KG1 (cell line): ENCODE measurements at regions not wholly inside any gene's neighbourhood (a gene's known extent, or its start where the extent isn't known, plus 50 kb on each side); places are given as distances from the start of the nearest gene placed in this dataset.
"Not testable (repeated sequence)": the region's sequence is repeated elsewhere in the genome, so short reads cannot be mapped to it uniquely, and the experiment has no call there.

Experiments used
- DNase-seq: peaks from one replicate; lab custom pipeline; 2025; lab: John Stamatoyannopoulos, UW

DNA sequence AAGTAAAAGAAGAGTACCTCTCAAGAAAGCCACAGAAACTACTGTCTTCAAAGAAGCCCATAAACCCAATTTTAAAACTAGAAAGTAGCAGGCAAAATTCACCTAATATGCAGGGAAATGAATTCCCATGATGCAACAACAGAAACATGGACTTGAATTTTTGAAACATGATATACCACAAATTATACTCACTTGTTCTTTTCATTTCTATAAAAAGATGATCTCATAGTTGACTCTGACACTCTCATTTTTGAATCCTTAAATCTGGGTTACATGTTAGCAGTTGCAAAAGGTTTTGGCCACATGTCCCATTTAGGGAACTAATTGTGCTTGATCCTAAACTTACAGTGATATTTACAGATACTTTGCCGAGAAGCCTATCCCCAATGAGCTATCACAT is 1130.8 kb downstream of the FAT4 start:
- DNase-seq: no peak

DNA sequence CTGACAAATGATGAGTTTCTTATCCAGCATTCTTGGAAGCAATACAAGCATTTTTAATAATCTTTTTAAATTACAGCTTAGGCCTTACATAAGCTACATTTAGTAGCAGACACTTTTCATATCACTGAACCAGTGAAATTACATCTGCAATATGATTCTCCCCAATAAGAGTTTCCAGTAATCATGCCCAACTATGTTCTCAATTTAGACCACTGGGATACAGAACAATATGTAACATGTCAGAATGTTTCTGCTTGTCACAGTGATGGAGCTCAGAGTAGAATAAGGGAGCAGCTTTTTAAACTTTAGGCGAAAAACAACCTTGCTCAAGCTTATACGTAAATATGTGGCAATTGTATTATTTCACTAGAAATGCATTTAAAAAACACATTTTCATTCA is 1132.2 kb downstream of the FAT4 start:
- no peak for DNase-seq

DNA sequence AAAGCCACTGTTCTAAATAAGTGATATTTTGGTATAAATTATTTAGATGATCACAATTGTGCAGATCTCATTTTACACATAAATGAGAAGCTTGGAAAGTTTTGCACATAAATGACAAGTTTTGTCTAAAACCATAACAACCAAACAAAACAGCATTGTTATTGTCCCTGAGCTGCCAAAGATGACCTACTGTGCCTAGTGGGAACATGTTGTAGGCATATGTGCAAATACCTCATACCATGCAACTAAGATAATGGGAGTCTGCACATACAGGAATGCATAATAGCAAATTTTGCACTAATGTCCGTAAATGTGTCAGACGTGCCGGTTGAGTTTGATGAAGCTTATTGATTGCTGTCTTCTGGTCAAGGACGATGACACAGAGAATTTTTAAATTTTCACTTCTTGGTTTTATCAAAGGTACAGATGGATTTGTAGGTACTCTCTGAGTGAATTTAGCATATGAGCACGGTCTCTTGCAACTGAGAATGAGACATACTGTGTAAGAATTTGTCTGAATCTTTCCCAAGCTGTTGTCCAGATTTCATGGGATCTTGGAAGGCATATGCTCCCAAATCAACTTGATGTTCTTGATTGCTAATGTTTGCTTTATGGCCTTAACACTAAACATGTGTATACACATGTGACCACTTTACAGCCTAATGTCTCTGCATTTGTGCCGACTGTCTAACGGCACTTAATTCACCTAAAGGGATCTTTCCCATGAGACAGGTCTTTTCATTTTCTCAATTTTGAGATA is 1133.5 kb downstream of the FAT4 start:
- no peak for DNase-seq

DNA sequence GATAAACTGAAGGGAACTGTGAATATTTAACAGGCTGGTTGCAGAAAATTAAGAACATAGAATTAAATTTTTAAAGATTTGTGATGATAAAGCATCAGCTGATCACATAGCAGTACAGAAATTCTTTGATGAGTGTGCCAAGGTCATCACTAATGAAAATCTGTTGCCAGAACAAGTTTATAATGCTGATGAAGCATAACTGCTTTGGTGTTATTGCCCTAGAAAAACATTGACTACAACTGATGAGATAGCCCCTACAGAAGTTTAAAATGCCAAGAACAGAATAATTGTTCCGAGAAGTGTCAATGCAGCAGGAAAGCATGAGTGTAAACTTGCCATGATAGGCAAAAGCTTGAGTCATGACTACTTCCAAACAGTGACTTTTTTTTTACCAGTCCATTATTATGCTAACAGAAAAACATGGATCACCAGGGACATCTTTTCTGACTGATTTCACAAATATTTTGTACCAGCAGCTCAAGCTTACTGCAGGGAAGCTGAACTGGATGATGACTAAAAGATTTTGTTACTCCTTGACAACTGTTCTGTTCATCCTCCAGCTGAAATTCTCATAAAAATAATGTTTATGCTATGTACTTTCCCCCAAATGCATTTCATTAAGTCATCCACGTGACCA is 1136.6 kb downstream of the FAT4 start:
- DNase-seq: no peak

DNA sequence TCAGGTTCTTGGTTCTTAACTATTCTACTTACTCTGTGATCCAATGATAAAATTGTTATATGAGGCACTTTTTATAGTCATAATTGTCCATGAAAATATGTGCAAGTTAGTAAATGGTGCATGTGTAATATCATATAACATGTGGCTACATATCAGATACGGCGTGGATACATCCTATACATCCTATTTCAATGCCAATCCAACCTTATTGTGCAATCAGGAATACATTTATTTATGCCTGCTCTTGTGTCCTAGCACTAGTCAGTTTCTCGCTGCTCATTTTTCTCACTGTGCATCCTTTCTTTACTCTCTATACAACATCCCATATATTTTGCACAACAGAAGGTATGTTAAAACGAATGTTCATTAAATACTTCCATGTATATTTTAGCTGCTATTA is 1141.1 kb downstream of the FAT4 start:
- DNase-seq: no peak

DNA sequence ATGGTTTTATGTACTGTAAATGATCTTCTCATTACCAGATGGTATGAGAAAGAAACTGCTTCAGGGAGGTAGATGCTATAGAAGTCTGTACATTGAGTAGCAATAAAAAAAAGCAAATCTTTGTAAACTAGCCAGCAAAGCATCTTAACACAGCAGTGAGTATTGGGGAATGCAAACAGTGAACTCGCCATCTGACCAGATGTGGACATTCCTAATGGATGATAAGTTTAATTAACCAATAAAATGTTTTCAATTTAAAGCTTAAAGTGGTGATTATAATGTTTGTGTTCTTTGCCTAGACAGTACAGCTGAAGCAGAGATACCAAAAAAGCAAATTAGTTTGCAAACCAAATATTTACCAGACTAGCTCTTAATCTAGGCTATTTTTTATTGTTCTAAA is 1144.2 kb downstream of the FAT4 start:
- DNase-seq: no peak

DNA sequence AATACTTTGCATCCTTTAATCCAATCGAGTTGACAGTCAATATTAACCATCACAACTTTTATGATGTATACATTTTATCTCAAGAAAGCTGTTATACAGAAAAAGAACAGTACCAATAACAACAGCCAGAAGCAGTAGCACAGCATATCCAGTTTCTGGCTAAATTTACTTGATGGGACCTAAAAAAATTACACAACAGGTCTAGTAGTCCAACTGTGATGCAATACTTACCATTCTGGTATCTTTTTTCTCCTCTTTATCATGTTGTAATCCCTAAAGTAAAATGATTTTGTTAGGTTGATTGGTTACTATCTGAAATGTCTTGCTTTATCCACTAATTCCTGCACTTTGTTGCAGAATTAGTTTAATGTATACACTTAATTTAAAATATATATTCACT is 1150.6 kb downstream of the FAT4 start:
- DNase-seq: no peak

DNA sequence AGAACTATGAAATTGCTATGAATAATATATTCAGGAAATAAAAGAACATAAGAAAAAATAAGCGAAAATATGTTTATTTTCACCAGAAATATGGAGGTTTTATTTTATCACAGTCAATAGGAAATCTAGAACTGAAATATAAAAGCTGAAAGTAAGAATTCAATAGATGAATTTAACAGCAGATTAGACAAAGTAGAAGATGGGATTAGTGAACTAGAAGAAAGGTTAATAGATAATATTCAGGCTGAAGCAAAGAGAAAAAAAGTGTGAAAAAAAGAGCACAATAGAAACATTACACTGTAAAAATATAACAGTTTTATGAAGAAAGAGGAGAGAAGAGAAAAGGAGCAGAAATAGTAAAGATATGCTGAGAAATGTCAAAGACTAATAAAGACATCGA is 1152.1 kb downstream of the FAT4 start:
- DNase-seq: no peak

DNA sequence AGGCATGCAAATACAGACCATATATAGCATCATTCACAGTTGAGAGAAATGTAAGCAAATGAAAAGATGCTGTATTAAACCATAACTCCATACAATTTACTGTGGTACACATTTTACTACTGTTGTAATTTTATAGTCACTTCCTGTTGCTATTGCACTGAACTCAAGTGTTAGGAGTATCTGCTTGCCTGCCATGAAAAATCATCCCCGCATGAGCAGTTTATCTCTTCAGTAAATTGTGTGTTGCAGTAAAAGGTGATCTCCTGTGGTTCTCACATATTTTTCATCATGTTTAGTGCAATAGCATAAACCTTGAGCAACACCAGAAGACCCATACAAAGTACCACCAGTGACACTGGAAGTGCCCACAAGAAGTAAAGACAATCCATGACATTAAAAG is 1153.4 kb downstream of the FAT4 start:
- no peak for DNase-seq

DNA sequence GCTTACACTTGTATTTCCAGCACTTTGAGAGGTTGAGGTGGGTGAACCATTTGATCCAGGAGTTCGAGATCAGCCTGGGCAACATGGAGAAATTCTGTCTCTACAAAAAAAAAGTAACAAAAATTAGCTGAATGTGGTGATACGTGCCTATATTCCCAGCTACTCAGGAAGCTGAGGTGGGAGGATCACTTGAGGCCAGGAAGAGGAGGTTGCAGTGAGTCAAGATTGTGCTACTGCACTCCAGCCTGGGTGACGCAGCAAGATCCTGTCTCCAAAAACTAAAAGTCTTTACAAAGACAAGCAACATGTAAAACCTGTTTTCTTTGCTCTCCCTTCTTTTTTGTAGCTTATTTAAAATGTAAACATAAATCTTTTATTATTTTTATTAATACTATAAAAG is 1156.1 kb downstream of the FAT4 start:
- no peak for DNase-seq

DNA sequence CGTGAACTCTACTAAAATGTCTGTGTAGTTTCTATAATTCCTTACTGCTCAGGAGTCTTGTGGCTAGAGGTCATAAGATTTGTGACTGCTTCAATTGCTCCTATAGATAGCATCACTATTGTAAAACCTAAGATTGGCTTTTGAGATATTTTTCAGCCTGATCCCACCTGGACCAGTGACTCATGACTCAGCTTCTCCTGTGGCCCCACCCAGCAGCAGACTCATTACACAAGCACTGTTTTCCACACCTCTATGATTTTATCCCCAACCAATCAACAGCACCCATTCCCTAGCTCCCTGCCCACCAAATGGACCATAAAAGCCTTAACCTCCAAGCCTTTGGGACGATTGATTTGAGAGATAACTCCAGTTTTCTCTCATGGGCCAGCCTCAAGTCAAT is 1157.0 kb upstream of the INTU start:
- DNase-seq: no peak

DNA sequence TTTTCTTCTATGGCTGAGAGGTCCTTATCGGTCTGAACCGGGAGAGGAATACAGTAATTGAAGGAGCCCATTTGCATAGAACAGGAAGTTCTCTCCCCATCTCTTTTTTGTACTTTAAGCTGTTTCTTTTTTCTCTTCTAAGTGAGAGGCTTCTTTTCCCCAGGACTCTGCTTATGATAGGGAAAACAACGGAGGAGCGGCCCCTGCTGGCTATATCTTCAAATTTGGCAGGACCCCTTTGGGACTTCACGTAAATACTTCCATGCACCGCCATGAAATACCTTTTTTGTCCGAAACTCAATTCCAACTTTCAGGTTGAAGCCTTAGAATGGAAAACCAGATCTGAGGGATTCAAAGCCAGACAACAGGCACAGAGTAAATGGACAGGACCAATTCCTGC is 1153.0 kb upstream of the INTU start:
- no peak for DNase-seq

DNA sequence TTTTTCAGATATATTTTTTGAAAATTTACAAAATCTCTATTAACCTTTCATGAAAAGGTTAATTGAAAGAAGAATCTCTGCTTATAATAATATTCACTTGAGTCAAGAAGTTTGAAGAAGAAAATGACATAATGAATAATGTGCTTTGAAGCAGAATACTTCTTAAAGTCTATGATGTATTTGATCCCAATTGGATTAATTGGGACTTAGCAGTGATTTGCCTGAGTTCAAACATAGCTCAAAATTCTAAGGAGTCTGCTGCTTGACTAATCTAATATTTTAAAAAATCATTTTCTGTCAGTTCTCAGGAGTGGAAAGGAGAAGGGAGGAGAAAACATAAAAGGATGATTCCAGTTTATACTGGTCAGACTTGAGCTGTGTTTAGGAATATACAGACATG is 1150.4 kb upstream of the INTU start:
- no peak for DNase-seq

DNA sequence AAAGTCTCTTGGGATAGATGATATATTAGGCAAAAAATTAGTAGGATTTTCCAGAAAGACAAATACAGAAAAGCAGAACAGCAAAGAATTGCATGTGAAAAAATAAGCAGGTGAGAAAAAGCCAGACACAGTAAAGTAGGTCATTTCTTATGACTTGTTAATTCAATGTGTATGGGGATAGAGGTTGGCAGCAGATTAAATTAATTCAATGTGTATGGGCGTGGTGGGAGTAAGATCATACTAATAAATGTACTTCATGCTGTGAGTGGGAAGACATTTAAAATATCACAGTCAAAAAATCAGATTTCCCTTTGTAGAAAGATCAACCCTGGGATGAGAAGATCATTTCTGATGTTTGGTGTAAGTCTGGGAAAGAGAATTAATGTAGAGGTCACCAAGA is 1146.4 kb upstream of the INTU start:
- no peak for DNase-seq

DNA sequence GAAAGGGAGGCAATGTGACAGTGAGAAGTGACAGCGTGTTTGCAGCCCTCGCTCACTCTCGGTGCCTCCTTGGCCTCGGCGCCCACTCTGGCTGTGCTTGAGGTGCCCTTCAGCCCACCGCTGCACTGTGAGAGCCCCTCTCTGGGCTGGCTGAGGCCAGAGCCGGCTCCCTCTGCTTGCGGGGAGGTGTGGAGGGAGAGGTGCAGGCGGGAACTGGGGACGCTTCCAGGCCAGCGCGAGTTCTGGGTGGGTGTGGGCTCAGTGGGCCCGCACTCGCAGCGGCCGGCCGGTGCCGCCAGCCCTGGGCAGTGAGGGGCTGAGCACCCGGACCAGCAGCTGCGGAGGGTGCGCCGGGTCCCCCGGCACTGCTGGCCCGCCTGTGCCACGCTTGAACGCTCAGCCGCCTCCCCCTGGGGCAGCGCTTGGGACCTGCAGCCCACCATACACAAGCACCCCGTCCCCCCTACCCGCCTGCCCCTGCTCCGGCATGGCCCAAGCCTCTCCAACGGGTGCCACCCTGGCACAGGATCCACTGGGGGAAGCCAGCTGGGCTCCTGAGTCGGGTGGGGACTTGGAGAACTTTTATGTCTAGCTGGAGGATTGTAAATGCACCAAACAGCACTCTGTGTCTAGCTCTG is 1142.8 kb upstream of the INTU start:
- no peak for DNase-seq

DNA sequence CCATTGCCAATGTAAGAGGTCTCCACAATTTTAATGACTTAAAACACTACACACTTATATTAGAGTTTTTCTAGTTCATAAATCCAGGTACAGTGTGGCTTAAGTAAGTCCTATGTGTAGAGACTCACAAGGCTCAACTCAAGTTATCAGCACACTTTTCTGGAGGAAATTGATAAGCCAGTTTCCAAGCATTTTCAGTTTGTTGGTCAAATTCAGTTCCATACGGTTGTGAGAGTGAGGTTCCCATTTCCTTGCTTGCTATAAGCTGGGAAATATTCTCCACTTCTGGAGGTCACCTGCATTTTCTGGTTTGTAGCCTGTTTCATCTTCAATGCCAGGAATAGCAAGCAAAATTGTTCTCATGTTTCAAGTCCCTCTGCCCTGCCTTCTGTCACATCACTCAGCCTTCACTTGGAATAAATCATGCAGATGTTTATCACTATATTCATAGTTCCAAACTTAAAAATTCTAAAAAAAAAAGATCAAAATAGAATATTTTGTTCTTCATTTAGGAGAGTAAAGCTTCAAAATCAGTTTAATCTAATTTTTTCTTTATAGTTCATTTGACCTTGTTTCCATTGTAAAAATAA is 1137.5 kb upstream of the INTU start:
- DNase-seq: no peak

DNA sequence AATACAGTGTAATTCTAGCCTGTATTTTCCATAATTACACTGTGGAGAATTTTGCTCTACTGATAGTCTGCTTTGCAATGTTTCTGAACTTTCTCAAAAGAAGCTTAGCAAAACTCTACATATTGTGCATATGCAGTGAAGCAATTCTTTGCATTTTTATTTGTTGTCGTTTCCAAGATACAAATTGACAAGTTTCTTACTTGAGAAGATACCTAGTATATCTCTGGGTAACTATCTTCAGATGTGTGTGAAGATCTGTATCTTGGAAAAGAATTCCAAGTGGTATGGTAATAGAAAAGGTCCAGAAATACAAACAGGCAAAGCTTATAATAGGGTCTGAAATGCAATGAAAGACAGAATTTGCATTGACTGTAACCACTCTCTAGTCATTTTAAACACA is 1119.8 kb upstream of the INTU start:
- DNase-seq: no peak

DNA sequence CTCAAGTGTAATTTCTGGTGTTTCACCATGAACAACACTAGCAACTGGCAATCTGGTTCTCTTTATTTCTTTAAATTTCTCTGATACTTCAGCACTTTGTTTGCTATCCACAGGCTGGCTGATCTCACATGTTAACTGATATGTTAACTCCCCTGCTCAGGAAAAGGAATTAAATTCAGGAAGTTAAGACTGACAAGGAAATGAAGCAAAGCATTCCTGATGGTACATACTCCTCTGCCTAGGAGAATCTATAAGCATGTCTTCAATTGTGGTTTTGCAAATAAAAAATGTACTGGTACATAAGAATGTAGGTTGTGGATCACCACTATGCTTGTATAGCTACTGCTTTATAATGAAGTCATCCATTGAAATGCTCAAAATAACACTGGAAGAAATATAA is 1119.2 kb upstream of the INTU start:
- no peak for DNase-seq

DNA sequence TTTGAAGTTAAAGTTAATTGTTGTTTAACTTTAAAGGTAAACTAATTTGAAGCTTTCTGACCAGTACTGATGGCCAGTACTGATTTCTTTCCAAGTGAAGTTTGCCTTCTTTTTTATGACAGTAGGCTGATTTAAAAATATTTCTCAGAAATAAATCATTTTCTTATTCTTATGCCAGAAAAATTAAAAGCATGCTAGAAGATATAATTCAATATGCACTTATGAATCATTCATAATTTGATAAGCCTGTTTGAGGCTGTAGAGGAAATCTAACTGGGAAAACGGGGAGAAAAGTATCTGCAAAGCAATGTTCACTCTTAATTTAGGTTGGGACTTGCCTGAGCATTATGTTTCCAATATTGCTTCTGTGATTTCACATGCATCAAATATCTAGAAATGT is 1112.0 kb upstream of the INTU start:
- no peak for DNase-seq

DNA sequence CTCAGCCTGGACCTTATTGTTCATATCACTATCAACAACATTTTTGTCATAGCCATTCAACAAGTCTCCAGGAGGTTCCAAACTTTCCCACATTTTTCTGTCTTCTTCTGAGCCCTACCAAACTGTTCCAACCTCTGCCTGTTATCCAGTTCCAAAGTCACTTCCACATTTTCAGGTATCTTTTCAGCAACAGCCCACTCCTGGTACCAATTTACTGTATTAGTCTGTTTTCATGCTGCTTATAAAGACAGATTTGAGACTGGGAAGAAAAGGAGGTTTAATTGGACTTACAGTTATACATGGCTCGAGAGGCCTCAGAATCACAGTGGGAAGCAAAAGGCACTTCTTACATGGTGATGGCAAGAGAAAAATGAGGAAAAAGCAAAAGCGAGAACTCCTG is 1107.4 kb upstream of the INTU start:
- DNase-seq: not testable (repeated sequence)

DNA sequence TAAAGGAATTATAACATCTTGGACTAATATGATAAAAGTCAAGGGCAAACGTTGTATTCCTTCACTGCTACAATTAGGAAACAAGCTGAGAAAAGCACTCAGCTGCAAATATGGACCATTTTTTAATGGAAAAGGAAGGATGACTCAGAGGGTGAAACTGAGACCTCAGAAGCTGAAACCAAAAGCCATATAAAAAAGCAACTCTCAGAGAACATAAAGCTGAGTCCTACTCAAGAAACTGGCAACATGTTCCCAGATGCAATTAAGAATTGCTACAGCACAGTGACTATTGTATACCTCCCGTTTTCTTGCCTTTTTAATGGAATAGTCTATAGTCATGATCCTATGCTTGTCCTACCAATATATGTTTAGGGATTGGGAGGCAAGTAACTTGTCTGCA is 1106.4 kb upstream of the INTU start:
- no peak for DNase-seq

DNA sequence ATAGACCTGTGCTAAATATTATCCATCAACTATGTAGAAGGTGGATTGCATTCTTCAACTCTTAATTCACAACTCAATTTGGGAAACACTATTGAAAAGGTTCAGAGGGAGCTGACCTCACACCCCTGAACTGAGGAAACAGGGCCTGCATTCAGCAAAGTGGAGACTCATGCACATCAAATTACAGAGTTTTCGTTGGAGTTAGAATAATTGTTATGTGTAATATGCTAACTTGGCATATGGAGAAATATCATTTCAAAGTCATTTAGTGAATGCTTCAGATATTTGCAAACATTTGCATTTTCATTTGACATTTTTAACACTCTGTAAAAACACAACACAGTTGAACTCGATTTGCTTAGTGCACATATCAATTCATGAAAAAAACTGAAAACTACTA is 1102.8 kb upstream of the INTU start:
- DNase-seq: no peak

DNA sequence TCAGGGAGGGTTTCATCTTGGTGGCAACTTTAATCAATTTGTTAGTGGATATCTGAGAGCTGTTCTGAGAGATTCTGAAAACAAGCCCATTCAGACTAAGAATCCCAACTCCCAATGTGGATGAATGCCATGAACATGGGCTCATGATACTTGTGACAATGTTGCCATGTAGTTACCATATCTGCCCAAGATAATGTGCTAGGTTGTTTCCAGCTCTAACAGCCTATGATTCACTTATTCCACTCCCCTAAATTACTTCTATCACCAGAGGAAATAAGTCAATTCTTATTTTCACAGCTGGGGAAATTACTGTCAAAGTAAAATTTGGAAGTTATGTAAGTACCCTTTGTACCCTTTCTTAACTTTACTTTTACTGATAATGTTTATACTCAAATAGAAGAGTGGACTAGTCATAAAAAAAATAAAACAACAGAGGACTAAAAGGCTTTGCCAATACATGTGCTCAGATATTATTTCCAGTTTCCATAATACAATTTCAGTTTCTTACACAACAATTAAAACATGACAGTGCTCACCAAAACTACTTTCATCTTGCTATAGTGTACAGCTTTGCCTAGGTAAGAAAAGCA is 1101.7 kb upstream of the INTU start:
- no peak for DNase-seq
